ENCODE measurements at regions not wholly inside any gene's neighbourhood (a gene's known extent, or its start where the extent isn't known, plus 50 kb on each side); places are given as distances from the start of the nearest gene placed in this dataset.

DNA sequence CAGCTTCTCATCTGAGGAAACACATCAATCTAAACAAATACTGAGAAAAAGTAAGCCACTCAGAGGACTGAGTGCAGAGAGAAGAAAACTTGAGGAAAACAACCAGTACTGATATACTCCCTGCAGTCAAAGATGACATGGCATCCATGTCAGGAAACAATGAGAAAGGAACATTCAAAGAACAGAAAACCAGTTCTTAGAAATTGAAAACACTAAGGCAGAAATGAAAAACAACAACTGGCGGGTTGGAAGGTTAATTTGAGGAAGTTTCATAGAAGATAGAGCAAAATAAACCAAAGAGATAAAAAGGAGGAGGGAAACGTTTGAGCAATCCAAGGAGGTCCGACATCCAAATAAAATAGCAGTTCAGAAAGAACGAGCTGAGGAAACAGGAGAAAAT is 475.2 kb downstream of the HINT1 start:
- Histone ChIP-seq H3K4me3 (ENCODE audit: control insufficient read depth in 1 of 7, extremely low read depth in 1 of 7, insufficient read depth in 4 of 7, low read depth in 2 of 7, low read length in 6 of 7) (peak overlapping the region in 1 of 7 experiments; percentile 8), H3K27me3 (replicated peaks in 2 of 5; ENCODE audit: control insufficient read depth in 4 of 5, insufficient read depth in 5 of 5, low read length in 4 of 5) (no peaks in the 10 kb centered on the region), H3K36me3 (ENCODE audit: control insufficient read depth in 4 of 4, insufficient read depth in 4 of 4, low read length in 3 of 4) (no peaks in the 10 kb centered on the region), H3K9me3 (ENCODE audit: control extremely low read depth in 1 of 5, control insufficient read depth in 4 of 5, insufficient read depth in 2 of 5, low read depth in 1 of 5, low read length in 4 of 5) (no peaks in the 10 kb centered on the region), H3K4me1 (ENCODE audit: control extremely low read depth in 1 of 4, control insufficient read depth in 4 of 4, insufficient read depth in 4 of 4, low read length in 3 of 4) (peaks cover 0 to 5% (median under 1%) of the 10 kb centered on the region in 4 experiments), H3K27ac (ENCODE audit: insufficient read depth in 1 of 2, low read depth in 1 of 2, low read length in 2 of 2, poor library complexity in 1 of 2, severe bottlenecking in 2 of 2) (no peak overlapping the region)
- DNase-seq: no peak
- ChIA-PET POLR2A (no interaction called here), CTCF (no interaction called here)
- WGBS (ENCODE audit: insufficient coverage): no CpG with 5 or more reads among the region's 4 CpGs

DNA sequence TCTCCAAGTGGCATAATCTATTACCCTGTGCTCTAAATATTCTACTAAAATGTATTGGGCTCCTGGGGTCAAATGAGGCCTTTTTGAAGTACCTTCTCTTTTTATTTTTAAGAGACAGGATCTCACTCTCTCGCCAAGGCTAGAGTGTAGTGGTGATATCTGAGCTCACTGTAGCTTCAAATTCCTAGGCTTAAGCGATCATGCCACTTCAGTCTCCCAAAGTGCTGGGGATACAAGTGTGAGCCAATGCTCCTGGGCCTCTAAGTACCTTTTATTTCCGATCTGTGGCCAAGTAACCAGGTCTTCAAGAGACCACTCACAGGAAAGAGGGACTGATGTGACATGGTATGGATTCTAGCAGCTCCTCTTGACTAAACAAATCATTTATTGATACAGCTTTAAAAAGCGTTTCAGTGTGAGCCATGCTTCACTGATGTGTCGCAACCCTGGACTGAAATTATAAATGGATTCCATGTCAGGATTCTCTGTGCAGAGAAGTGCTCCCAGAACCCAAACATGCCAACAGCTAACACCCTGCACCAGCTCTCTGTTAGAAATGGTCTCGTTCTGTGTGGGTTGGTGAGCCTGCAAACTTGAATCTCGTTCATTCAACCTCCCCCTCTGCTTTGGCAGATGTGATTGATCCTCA is 477.8 kb downstream of the HINT1 start:
- POLR2A ChIA-PET: no interaction called here
- H3K9me3 ChIP-seq (ENCODE audit: control extremely low read depth in 1 of 5, control insufficient read depth in 4 of 5, insufficient read depth in 2 of 5, low read depth in 1 of 5, low read length in 4 of 5): no peaks in the 10 kb centered on the region
- no peak overlapping the region for H3K27ac ChIP-seq (ENCODE audit: insufficient read depth in 1 of 2, low read depth in 1 of 2, low read length in 2 of 2, poor library complexity in 1 of 2, severe bottlenecking in 2 of 2)
- no peak overlapping the region for H3K4me3 ChIP-seq (ENCODE audit: control insufficient read depth in 1 of 7, extremely low read depth in 1 of 7, insufficient read depth in 4 of 7, low read depth in 2 of 7, low read length in 6 of 7)
- H3K4me1 ChIP-seq (ENCODE audit: control extremely low read depth in 1 of 4, control insufficient read depth in 4 of 4, insufficient read depth in 4 of 4, low read length in 3 of 4): peaks cover 0 to 5% (median under 1%) of the 10 kb centered on the region in 4 experiments
- DNase-seq: no peak
- WGBS (ENCODE audit: insufficient coverage): 97% methylated on average over 5 of the region's 7 CpGs
- H3K27me3 ChIP-seq (replicated peaks in 2 of 5; ENCODE audit: control insufficient read depth in 4 of 5, insufficient read depth in 5 of 5, low read length in 4 of 5): no peaks in the 10 kb centered on the region
- CTCF ChIA-PET: no interaction called here
- no peaks in the 10 kb centered on the region for H3K36me3 ChIP-seq (ENCODE audit: control insufficient read depth in 4 of 4, insufficient read depth in 4 of 4, low read length in 3 of 4)

DNA sequence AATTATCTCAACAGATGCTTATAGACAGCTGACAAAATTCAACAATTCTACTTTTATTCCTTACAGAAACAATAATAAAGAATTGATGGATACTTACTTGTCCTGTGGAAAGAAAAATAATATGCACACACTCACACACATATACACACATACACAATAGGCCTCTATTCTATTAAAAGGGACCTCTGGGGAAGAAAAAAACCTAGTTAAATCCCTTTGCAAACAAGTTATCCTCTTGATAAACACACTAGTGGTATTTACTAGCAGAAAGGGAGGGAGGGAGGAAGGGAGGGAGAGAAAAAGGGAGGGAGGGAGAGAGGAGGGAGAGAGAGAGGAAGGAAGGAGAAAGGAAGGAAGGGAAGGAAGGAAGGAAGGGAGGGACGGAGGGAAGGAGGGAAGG is 486.4 kb downstream of the HINT1 start:
- 60% methylated on average over 1 of the region's 1 CpG for WGBS (ENCODE audit: insufficient coverage)
- POLR2A ChIA-PET: no interaction called here
- CTCF ChIA-PET: no interaction called here

DNA sequence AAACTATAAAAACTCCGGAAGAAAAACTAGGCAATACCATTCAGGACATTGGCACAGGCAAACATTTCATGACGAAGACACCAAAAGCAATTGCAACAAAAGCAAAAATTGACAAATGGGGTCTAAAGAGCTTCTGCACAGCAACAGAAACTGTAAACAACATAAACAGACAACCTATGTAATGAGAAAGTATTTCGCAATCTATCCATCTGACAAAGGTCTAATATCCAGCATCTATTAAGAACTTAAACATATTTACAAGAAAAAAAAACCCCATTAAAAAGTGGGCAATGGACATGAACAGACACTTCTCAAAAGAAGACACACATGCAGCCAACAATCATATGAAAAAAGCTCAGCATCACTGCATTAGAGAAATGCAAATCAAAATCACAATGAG is 498.6 kb downstream of the HINT1 start:
- POLR2A ChIA-PET: no interaction called here

More for the DNA sequence above, 486.4 kb downstream of the HINT1 start:
- H3K9me3 ChIP-seq (ENCODE audit: control extremely low read depth in 1 of 5, control insufficient read depth in 4 of 5, insufficient read depth in 2 of 5, low read depth in 1 of 5, low read length in 4 of 5): no peaks in the 10 kb centered on the region
- H3K4me3 ChIP-seq (ENCODE audit: control insufficient read depth in 1 of 7, extremely low read depth in 1 of 7, insufficient read depth in 4 of 7, low read depth in 2 of 7, low read length in 6 of 7): no peak overlapping the region
- H3K36me3 ChIP-seq (ENCODE audit: control insufficient read depth in 4 of 4, insufficient read depth in 4 of 4, low read length in 3 of 4): no peaks in the 10 kb centered on the region
- no peaks in the 10 kb centered on the region for H3K4me1 ChIP-seq (ENCODE audit: control extremely low read depth in 1 of 4, control insufficient read depth in 4 of 4, insufficient read depth in 4 of 4, low read length in 3 of 4)
- H3K27me3 ChIP-seq (replicated peaks in 2 of 5; ENCODE audit: control insufficient read depth in 4 of 5, insufficient read depth in 5 of 5, low read length in 4 of 5): no peaks in the 10 kb centered on the region
- no peak overlapping the region for H3K27ac ChIP-seq (ENCODE audit: insufficient read depth in 1 of 2, low read depth in 1 of 2, low read length in 2 of 2, poor library complexity in 1 of 2, severe bottlenecking in 2 of 2)
- DNase-seq: no peak

DNA sequence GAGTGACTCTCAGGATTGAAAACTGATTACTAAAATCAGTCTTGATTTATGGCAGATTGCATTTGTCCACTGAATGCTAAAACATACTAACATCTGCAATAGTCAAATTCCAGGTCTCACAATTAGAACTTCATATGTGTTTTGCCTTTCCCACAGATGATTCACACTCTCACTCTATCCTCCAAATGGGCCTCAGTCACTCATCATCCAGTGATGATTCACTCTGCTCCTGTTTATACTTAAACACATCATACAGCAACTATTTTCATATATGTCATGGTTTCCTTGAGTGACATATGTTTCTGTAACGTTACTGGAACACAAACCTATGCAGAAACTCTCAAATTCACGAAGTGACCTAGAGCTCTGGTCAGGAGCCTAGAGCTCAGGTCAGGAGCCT is 512.9 kb downstream of the HINT1 start:
- Histone ChIP-seq H3K27ac (ENCODE audit: insufficient read depth in 1 of 2, low read depth in 1 of 2, low read length in 2 of 2, poor library complexity in 1 of 2, severe bottlenecking in 2 of 2) (no peak overlapping the region), H3K27me3 (replicated peaks in 2 of 5; ENCODE audit: control insufficient read depth in 4 of 5, insufficient read depth in 5 of 5, low read length in 4 of 5) (peaks cover 0 to 1% (median 0%) of the 10 kb centered on the region in 5 experiments), H3K4me3 (ENCODE audit: control insufficient read depth in 1 of 7, extremely low read depth in 1 of 7, insufficient read depth in 4 of 7, low read depth in 2 of 7, low read length in 6 of 7) (no peak overlapping the region), H3K36me3 (ENCODE audit: control insufficient read depth in 4 of 4, insufficient read depth in 4 of 4, low read length in 3 of 4) (no peaks in the 10 kb centered on the region), H3K9me3 (ENCODE audit: control extremely low read depth in 1 of 5, control insufficient read depth in 4 of 5, insufficient read depth in 2 of 5, low read depth in 1 of 5, low read length in 4 of 5) (no peaks in the 10 kb centered on the region), H3K4me1 (ENCODE audit: control extremely low read depth in 1 of 4, control insufficient read depth in 4 of 4, insufficient read depth in 4 of 4, low read length in 3 of 4) (no peaks in the 10 kb centered on the region)
- ChIA-PET CTCF (no interaction called here), POLR2A (no interaction called here)
- no peak for DNase-seq
- 94% methylated on average over 2 of the region's 2 CpGs for WGBS (ENCODE audit: insufficient coverage)

More for the DNA sequence above, 498.6 kb downstream of the HINT1 start:
- Histone ChIP-seq H3K9me3 (ENCODE audit: control extremely low read depth in 1 of 5, control insufficient read depth in 4 of 5, insufficient read depth in 2 of 5, low read depth in 1 of 5, low read length in 4 of 5) (no peaks in the 10 kb centered on the region), H3K27me3 (replicated peaks in 2 of 5; ENCODE audit: control insufficient read depth in 4 of 5, insufficient read depth in 5 of 5, low read length in 4 of 5) (no peaks in the 10 kb centered on the region), H3K36me3 (ENCODE audit: control insufficient read depth in 4 of 4, insufficient read depth in 4 of 4, low read length in 3 of 4) (no peaks in the 10 kb centered on the region), H3K27ac (ENCODE audit: insufficient read depth in 1 of 2, low read depth in 1 of 2, low read length in 2 of 2, poor library complexity in 1 of 2, severe bottlenecking in 2 of 2) (no peak overlapping the region), H3K4me1 (ENCODE audit: control extremely low read depth in 1 of 4, control insufficient read depth in 4 of 4, insufficient read depth in 4 of 4, low read length in 3 of 4) (no peaks in the 10 kb centered on the region), H3K4me3 (ENCODE audit: control insufficient read depth in 1 of 7, extremely low read depth in 1 of 7, insufficient read depth in 4 of 7, low read depth in 2 of 7, low read length in 6 of 7) (no peak overlapping the region)
- DNase-seq: no peak
- CTCF ChIA-PET: interaction anchor here (0.9 to 1.4 kb wide), 3 partner anchors 9 to 20 kb away, joined by 3 to 4 read pairs (median 3); no protein-coding TSS in a partner anchor
- 100% methylated on average over 2 of the region's 3 CpGs for WGBS (ENCODE audit: insufficient coverage)

DNA sequence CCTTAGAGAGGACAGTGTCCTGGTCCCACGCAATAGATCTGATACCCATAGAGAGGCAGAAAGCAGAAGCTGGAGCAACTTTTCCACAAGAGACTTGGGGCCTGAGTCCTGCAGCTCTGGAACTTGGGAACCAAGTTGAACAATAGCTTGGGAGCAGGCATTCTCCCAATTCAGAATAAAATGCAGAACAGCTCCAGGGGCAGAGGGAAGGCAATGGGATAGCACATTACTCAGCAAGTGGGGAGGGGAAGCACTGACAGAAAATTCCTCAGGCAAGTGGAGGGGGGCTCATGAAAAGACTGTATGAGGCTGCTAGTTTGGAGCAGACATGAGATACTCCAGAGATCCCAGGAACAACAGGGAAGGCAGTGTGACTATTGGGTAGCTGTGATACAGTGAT is 513.6 kb downstream of the HINT1 start:
- 71% methylated on average over 1 of the region's 1 CpG for WGBS (ENCODE audit: insufficient coverage)
- no peaks in the 10 kb centered on the region for H3K4me1 ChIP-seq (ENCODE audit: control extremely low read depth in 1 of 4, control insufficient read depth in 4 of 4, insufficient read depth in 4 of 4, low read length in 3 of 4)
- ChIA-PET POLR2A (no interaction called here), CTCF (no interaction called here)
- peaks cover 0 to 1% (median 0%) of the 10 kb centered on the region in 5 experiments for H3K27me3 ChIP-seq (replicated peaks in 2 of 5; ENCODE audit: control insufficient read depth in 4 of 5, insufficient read depth in 5 of 5, low read length in 4 of 5)
- DNase-seq: no peak
- H3K4me3 ChIP-seq (ENCODE audit: control insufficient read depth in 1 of 7, extremely low read depth in 1 of 7, insufficient read depth in 4 of 7, low read depth in 2 of 7, low read length in 6 of 7): no peak overlapping the region
- H3K27ac ChIP-seq (ENCODE audit: insufficient read depth in 1 of 2, low read depth in 1 of 2, low read length in 2 of 2, poor library complexity in 1 of 2, severe bottlenecking in 2 of 2): no peak overlapping the region
- H3K36me3 ChIP-seq (ENCODE audit: control insufficient read depth in 4 of 4, insufficient read depth in 4 of 4, low read length in 3 of 4): no peaks in the 10 kb centered on the region
- no peaks in the 10 kb centered on the region for H3K9me3 ChIP-seq (ENCODE audit: control extremely low read depth in 1 of 5, control insufficient read depth in 4 of 5, insufficient read depth in 2 of 5, low read depth in 1 of 5, low read length in 4 of 5)

DNA sequence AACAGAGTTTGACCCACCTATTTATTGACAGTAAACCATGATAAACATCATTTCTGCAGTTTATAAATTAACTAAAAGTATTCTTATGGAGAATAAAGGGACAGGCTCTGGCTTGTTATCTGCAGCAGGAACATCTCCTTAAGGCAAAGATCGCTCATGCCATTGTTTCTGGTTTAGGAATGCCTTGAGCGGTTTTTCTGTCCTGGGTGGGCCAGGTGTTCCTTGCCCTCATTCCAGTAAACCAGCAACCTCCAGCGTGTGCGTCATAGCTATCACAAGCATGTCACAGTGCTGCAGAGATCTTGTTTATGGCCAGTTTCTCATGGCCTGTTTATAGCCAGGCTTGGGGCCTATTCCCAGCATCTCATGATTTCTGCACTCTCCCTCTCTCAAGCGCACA is 521.7 kb downstream of the HINT1 start:
- Histone ChIP-seq H3K4me1 (ENCODE audit: control extremely low read depth in 1 of 4, control insufficient read depth in 4 of 4, insufficient read depth in 4 of 4, low read length in 3 of 4) (no peaks in the 10 kb centered on the region), H3K27me3 (replicated peaks in 2 of 5; ENCODE audit: control insufficient read depth in 4 of 5, insufficient read depth in 5 of 5, low read length in 4 of 5) (no peaks in the 10 kb centered on the region), H3K9me3 (ENCODE audit: control extremely low read depth in 1 of 5, control insufficient read depth in 4 of 5, insufficient read depth in 2 of 5, low read depth in 1 of 5, low read length in 4 of 5) (peaks cover 0 to 2% (median 0%) of the 10 kb centered on the region in 5 experiments), H3K27ac (ENCODE audit: insufficient read depth in 1 of 2, low read depth in 1 of 2, low read length in 2 of 2, poor library complexity in 1 of 2, severe bottlenecking in 2 of 2) (no peak overlapping the region), H3K4me3 (ENCODE audit: control insufficient read depth in 1 of 7, extremely low read depth in 1 of 7, insufficient read depth in 4 of 7, low read depth in 2 of 7, low read length in 6 of 7) (no peak overlapping the region), H3K36me3 (ENCODE audit: control insufficient read depth in 4 of 4, insufficient read depth in 4 of 4, low read length in 3 of 4) (no peaks in the 10 kb centered on the region)
- ChIA-PET POLR2A (no interaction called here), CTCF (no interaction called here)
- no peak for DNase-seq
- WGBS (ENCODE audit: insufficient coverage): 95% methylated on average over 4 of the region's 5 CpGs

Data from common myeloid progenitor, CD34-positive (primary cell).